ENCODE measurements at regions not wholly inside any gene's neighbourhood (a gene's known extent, or its start where the extent isn't known, plus 50 kb on each side); places are given as distances from the start of the nearest gene placed in this dataset.

GRCh38 chr5:67483453-67484030, 286.9 kb upstream of the CD180 start (continued):
- TF ChIP-seq HSF1 (IDR thresholded peaks at IDR 0.05; ENCODE audit: low read depth, low read length) (no peak), GABPA (IDR thresholded peaks at IDR 0.05; ENCODE audit: low read depth) (no peak), SKIL (IDR thresholded peaks at IDR 0.05; ENCODE audit: low read depth, poor library complexity, severe bottlenecking) (peak; percentile 38), ZNF217 (IDR thresholded peaks at IDR 0.05) (no peak), E2F4 (IDR thresholded peaks at IDR 0.05; ENCODE audit: low read depth, low read length) (no peak), NR2F1 (conservative IDR thresholded peaks at IDR 0.05) (peak; percentile 68), ZNF24 (IDR thresholded peaks at IDR 0.05) (peak; percentile 81; the same call in 1 of the 2 replicates), MTA2 (IDR thresholded peaks at IDR 0.05; ENCODE audit: low read depth) (peak; percentile 46), RELB (IDR thresholded peaks at IDR 0.05; ENCODE audit: low read depth) (0 out of 2 replicates have a peak, but pooled peaks have one; percentile 27), ZSCAN29 (IDR thresholded peaks at IDR 0.05) (no peak), SMC3 (IDR thresholded peaks at IDR 0.05; ENCODE audit: borderline replicate concordance, low read length) (no peak), FOXK2 (IDR thresholded peaks at IDR 0.05) (no peak), IRF5 (IDR thresholded peaks at IDR 0.05; ENCODE audit: borderline replicate concordance) (no peak), EP300 (IDR thresholded peaks at IDR 0.05; ENCODE audit: borderline replicate concordance in 1 of 2, control insufficient read depth in 1 of 2, low read depth in 2 of 2, low read length in 2 of 2) (peak in 1 of 2 experiments; percentile 11; a peak in 1 of 4 replicates), MYC (IDR thresholded peaks at IDR 0.05; ENCODE audit: insufficient read depth, insufficient read length, insufficient replicate concordance, low read length, severe bottlenecking) (no peak), GATAD2B (conservative IDR thresholded peaks at IDR 0.05; ENCODE audit: low read depth) (no peak), CHD4 (IDR thresholded peaks at IDR 0.05) (no peak), SIN3A (IDR thresholded peaks at IDR 0.05; ENCODE audit: low read depth, low read length) (no peak), USF2 (IDR thresholded peaks at IDR 0.05; ENCODE audit: borderline replicate concordance, low read depth, low read length) (no peak)
